GM12874 (cell line): ENCODE measurements at regions not wholly inside any gene's neighbourhood (a gene's known extent, or its start where the extent isn't known, plus 50 kb on each side); places are given as distances from the start of the nearest gene placed in this dataset.

Experiments used
- TF ChIP-seq, protein P1 (sequence below): IDR thresholded peaks from 2 replicates; pipeline ENCODE4 v1.5.1; 2011; ENCODE audit warnings: low read depth, mild to moderate bottlenecking, control low read depth, low read length, moderate library complexity; ENCODE audit not compliant: insufficient read depth

- TF ChIP-seq, protein P1, sequence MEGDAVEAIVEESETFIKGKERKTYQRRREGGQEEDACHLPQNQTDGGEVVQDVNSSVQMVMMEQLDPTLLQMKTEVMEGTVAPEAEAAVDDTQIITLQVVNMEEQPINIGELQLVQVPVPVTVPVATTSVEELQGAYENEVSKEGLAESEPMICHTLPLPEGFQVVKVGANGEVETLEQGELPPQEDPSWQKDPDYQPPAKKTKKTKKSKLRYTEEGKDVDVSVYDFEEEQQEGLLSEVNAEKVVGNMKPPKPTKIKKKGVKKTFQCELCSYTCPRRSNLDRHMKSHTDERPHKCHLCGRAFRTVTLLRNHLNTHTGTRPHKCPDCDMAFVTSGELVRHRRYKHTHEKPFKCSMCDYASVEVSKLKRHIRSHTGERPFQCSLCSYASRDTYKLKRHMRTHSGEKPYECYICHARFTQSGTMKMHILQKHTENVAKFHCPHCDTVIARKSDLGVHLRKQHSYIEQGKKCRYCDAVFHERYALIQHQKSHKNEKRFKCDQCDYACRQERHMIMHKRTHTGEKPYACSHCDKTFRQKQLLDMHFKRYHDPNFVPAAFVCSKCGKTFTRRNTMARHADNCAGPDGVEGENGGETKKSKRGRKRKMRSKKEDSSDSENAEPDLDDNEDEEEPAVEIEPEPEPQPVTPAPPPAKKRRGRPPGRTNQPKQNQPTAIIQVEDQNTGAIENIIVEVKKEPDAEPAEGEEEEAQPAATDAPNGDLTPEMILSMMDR, result no peak
These were observed 761.1 kb upstream of the CDH10 start for GRCh38 chr5:25405850-25406249.

DNA sequence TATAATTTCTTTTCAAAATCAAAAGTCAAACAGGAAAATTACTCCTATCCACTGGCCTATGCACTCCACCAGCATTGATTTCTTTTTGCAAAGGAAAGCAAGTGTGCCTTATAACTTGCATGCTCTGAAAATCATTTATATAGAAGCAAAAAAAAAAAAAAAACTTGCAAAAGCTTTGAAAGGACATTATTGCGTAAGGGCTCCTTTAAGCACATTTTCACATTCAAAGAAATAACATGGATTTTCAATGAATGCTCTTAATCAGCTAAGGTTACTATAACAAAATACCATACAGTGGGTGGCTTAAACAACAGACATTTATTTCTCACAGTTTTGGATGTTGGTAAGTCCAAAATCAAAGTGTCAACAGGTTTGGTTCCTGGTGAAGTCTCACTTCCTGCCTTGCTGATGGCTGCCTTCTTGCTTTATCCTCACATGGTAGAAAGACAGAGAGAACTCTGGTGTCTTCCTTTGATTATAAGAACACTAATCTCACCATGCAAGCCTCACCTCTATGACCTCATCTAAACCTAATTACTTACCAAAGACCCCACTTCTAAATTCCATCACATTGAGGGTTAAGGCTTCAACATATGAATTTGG, 755.2 kb upstream of the CDH10 start:
- TF ChIP-seq, protein P1, result no peak

- TF ChIP-seq, protein P1, result no peak
These were observed 749.2 kb upstream of the CDH10 start for GRCh38 chr5:25393957-25394356.

GRCh38 chr5:25393256-25393655, 748.5 kb upstream of the CDH10 start:
- TF ChIP-seq, protein P1, result no peak

DNA sequence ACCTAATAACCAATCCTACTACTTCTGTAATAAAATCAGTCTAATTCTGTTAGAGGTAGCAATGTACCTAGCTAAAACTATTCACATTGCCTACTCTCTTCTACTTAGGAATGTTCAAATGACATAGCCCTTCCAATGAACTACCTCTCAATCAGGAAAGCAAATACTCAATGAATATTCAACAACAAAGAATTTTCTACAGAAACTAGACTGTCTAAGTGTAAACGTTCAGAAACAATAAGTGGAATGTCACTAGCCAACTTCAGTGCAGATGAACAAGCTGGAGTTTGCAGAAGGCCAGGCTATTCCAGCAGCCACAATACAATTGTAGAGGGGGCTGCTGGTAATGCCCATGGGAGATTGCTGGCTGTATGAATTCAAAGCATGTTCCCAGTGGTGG, 743.2 kb upstream of the CDH10 start:
- TF ChIP-seq, protein P1, result no peak

GRCh38 chr5:25362799-25363198, 718.0 kb upstream of the CDH10 start:
- TF ChIP-seq, protein P1, result no peak

GRCh38 chr5:25358919-25359318, 714.1 kb upstream of the CDH10 start:
- TF ChIP-seq, protein P1, result no peak

GRCh38 chr5:25357605-25358004, 712.8 kb upstream of the CDH10 start:
- TF ChIP-seq, protein P1, result no peak
